ENCODE measurements at regions not wholly inside any gene's neighbourhood (a gene's known extent, or its start where the extent isn't known, plus 50 kb on each side); places are given as distances from the start of the nearest gene placed in this dataset.
A peak's percentile ranks its signal among the peaks of the same experiment; 100 is the strongest.

DNA sequence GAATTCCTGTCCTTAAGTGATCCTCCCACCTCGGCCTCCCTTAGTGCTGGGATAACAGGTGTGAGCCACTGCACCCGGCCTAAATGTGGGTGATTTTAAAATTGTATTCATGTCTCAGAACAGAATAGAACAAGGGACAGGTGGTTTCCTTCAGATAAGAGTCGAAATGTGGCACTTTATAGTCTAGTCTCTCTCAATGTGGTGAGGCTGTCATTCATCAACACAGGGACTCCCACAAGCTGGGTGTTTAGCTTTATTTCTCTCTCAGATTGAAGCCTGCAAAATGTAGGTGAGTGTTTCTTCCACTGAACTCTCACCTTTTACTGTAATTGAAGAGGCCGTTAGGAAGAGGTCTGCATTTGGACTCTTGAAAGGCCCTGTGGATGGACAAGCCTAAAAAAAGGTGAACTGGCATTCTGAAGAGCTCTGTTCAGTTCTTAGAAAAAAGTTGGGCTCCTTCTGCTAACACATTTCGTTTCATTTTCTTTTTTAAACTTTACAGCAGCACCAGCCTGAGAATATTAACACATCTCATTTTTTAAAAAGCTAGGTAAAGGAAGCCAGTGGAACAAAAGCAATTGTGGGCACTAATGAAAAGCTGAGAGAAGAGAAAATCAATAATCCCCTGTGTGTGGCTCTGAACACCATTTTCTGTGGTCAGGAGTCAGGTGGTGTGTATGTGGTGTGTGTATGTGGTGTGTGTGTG is 126.2 kb upstream of the SLC28A3 start:
- DNase-seq: no peak
- no peak overlapping the region for H3K4me3 ChIP-seq
- TF ChIP-seq, protein P1, sequence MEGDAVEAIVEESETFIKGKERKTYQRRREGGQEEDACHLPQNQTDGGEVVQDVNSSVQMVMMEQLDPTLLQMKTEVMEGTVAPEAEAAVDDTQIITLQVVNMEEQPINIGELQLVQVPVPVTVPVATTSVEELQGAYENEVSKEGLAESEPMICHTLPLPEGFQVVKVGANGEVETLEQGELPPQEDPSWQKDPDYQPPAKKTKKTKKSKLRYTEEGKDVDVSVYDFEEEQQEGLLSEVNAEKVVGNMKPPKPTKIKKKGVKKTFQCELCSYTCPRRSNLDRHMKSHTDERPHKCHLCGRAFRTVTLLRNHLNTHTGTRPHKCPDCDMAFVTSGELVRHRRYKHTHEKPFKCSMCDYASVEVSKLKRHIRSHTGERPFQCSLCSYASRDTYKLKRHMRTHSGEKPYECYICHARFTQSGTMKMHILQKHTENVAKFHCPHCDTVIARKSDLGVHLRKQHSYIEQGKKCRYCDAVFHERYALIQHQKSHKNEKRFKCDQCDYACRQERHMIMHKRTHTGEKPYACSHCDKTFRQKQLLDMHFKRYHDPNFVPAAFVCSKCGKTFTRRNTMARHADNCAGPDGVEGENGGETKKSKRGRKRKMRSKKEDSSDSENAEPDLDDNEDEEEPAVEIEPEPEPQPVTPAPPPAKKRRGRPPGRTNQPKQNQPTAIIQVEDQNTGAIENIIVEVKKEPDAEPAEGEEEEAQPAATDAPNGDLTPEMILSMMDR (IDR thresholded peaks at IDR 0.05; ENCODE audit: borderline replicate concordance): no peak
- intact Hi-C loops (cut with micrococcal nuclease): no loop called here
- H3K27me3 ChIP-seq (ENCODE audit: low read depth): peaks cover 6% of the 10 kb centered on the region
- H3K27ac ChIP-seq (replicated peaks): no peak overlapping the region
- no peaks in the 10 kb centered on the region for H3K4me1 ChIP-seq
- peaks cover 7% of the 10 kb centered on the region for H3K9me3 ChIP-seq (replicated peaks)
- no peaks in the 10 kb centered on the region for H3K36me3 ChIP-seq

GRCh38 chr9:84471816-84472215 is 131.3 kb upstream of the SLC28A3 start:
- DNase-seq: no peak
- Histone ChIP-seq H3K9me3 (replicated peaks) (peaks cover 7% of the 10 kb centered on the region), H3K27ac (replicated peaks) (peak overlapping the region; percentile 40), H3K4me3 (no peak overlapping the region), H3K36me3 (no peaks in the 10 kb centered on the region), H3K27me3 (ENCODE audit: low read depth) (no peaks in the 10 kb centered on the region), H3K4me1 (peaks cover 4% of the 10 kb centered on the region)
- intact Hi-C loops (cut with micrococcal nuclease): no loop called here
- TF ChIP-seq, protein P1 (IDR thresholded peaks at IDR 0.05; ENCODE audit: borderline replicate concordance): no peak

DNA sequence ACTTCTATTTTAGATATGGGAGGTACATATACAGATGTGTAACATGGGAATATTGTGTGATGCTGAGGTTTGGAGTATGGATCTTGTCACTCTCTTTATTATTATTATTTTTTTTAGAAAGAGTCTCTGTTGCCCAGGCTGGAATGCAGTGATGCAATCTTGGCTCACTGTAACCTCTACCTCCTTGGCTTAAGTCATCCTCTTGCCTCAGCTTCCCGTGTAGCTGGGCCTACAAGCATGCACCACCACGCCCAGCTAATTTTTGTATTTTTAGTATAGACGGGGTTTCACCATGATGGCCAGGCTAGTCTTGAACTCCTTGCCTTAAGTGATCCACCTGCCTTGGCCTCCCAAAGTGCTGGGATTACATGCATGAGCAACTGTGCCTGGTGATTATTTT is 138.4 kb upstream of the SLC28A3 start:
- intact Hi-C loops (cut with micrococcal nuclease): no loop called here

GRCh38 chr9:84480071-84480470 is 139.5 kb upstream of the SLC28A3 start:
- intact Hi-C loops (cut with micrococcal nuclease): no loop called here
- TF ChIP-seq, protein P1 (IDR thresholded peaks at IDR 0.05; ENCODE audit: borderline replicate concordance): no peak
- DNase-seq: no peak
- no peaks in the 10 kb centered on the region for H3K36me3 ChIP-seq
- H3K27ac ChIP-seq (replicated peaks): no peak overlapping the region
- H3K4me3 ChIP-seq: no peak overlapping the region
- peaks cover 13% of the 10 kb centered on the region for H3K4me1 ChIP-seq
- H3K27me3 ChIP-seq (ENCODE audit: low read depth): no peaks in the 10 kb centered on the region
- H3K9me3 ChIP-seq (replicated peaks): no peaks in the 10 kb centered on the region

More for the DNA sequence above, 138.4 kb upstream of the SLC28A3 start:
- no peaks in the 10 kb centered on the region for H3K27me3 ChIP-seq (ENCODE audit: low read depth)
- H3K4me3 ChIP-seq: no peak overlapping the region
- H3K36me3 ChIP-seq: no peaks in the 10 kb centered on the region
- DNase-seq: no peak
- TF ChIP-seq, protein P1 (IDR thresholded peaks at IDR 0.05; ENCODE audit: borderline replicate concordance): no peak
- H3K4me1 ChIP-seq: peaks cover 13% of the 10 kb centered on the region
- no peaks in the 10 kb centered on the region for H3K9me3 ChIP-seq (replicated peaks)
- H3K27ac ChIP-seq (replicated peaks): no peak overlapping the region

- DNase-seq: no peak
- no peaks in the 10 kb centered on the region for H3K36me3 ChIP-seq
These were observed 140.7 kb upstream of the SLC28A3 start for GRCh38 chr9:84481231-84481630.

More at GRCh38 chr9:84481231-84481630, 140.7 kb upstream of the SLC28A3 start:
- Histone ChIP-seq H3K9me3 (replicated peaks) (no peaks in the 10 kb centered on the region), H3K4me1 (peaks cover 13% of the 10 kb centered on the region), H3K27me3 (ENCODE audit: low read depth) (no peaks in the 10 kb centered on the region), H3K27ac (replicated peaks) (no peak overlapping the region), H3K4me3 (no peak overlapping the region)
- TF ChIP-seq, protein P1 (IDR thresholded peaks at IDR 0.05; ENCODE audit: borderline replicate concordance): no peak
- intact Hi-C loops (cut with micrococcal nuclease): no loop called here
